ENCODE measurements at regions not wholly inside any gene's neighbourhood (a gene's known extent, or its start where the extent isn't known, plus 50 kb on each side); places are given as distances from the start of the nearest gene placed in this dataset.

GRCh38 chr6:10303608-10304506 is 111.0 kb downstream of the TFAP2A start:
- no peak for DNase-seq

GRCh38 chr6:10302566-10303235 is 112.2 kb downstream of the TFAP2A start:
- DNase-seq: no peak

- DNase-seq: no peak
Observed at GRCh38 chr6:10300071-10300470, 114.8 kb downstream of the TFAP2A start.

DNA sequence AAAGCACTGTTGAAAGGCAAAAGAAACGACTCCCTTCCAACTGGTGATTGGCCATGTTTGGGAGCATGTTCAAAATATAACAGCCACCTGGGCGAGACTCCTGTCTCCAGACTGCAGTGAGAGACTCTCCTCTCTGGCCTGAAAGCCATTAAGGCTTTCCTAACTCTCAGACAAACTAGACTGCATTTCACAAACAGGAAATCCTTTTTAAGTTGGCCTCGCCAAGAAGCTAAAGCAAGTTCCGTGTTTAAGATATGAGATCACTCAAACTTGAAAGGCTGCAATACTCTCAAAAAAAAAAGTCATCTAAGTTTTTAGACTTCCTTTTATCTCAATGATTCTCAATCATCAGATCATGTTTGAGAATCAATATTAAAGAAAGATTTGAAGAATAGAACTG is 117.0 kb downstream of the TFAP2A start:
- DNase-seq: peak; percentile 46

DNA sequence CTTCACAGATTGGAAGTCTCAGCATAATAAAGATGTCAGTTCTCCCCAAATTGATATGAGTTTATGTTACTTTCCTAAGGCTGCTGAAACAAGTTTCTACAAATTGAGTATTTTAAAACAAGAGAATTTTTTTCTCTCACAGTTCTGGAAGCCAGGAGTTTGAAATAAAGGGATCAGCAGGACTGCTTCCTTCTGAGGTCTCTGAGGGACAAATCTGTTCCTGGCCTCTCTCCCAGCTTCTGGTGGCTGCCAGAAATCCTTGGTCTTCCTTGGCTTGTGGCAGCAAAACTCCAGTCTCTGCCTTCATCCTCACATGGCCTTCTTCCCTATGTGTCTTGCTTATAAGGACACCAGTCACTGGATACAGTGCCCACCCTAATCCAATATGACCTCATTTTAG is 136.1 kb downstream of the TFAP2A start:
- no peak for DNase-seq

DNA sequence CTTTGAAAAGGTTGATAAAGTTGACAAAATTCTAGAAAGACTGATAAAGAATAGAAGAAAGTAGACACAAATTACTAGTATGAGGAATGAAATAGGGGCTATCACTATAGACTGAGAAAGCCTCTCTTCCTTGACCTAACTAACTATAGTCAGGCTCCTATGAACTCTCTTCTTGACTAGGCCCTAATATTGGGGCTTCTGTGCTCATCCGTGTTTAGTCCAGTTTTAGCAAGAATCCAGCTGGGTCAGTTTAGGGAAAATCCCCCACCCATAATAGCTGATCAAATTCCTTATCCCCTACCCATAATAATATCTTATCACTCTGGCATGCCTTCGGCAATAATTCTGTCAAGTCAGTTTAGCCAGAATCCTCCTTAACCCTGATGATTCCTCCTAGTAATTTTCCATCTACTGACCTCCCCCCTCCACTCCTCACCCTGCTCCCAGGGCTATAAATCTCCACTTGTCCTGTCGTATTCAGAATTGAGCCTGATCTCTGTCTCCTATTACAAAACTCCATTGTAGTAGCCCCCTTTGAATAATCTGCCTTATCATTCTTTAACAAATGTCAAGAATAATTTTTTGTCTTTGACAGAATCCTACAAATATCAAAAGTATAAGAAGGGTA is 138.1 kb downstream of the TFAP2A start:
- DNase-seq: peak; percentile 42

DNA sequence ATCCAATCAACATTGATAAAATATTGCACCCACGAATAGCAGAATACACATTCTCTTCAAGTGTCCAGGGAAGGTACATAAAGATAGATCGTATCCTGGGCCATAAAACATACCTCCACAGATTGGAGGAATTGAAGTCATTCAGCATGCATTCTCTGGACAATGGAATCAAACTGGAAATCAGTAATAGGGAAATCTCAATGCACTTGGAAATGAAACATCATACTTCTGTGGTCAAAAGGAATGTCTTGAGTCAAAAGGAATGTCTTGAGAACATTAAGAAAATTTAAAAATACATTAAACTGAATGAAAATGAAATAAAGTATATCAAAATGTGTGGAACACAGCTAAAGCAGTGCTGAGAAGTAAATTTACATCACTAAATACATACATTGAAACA is 138.8 kb downstream of the TFAP2A start:
- DNase-seq: peak; percentile 82

DNA sequence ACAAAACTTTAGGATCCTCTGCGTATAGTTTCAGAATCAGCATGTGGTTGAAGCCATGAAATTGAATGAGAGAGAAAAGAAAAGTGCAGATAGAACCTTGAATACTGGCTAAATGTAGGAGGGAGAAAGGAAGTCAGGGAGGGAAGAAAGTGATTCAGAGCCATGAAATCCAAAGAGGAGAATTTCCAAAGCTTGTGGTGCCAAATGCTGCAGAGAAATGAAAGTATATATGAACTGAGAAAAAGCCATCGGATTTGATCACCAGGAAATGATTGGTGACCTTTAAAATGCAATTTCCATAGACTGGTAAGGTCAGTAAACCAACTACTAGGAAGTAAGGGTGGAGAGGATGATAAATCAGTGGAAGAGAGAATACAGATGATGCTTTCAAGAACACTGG is 142.3 kb downstream of the TFAP2A start:
- DNase-seq: peak; percentile 63

DNA sequence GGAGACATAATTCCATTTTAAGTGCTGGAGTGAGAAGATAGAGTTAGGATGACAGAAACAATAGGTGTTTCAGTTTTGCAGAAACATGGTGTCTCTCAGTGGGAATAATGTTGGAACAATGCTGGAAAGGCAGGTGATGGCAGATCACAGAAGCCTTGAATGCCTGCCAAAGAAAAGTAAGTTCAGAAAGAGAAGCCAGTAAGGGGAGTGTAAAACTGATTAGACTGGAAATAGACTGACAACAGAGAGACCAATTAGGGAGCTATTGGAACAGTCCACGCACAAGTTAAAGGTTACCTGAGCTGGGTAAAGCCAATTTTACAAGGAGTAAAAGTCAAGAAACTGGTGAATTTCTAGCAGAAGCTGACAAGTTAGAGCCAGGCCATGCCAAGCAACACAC is 142.9 kb downstream of the TFAP2A start:
- DNase-seq: no peak

GRCh38 chr6:10269814-10270472 is 144.9 kb downstream of the TFAP2A start:
- peak; percentile 49 for DNase-seq

DNA sequence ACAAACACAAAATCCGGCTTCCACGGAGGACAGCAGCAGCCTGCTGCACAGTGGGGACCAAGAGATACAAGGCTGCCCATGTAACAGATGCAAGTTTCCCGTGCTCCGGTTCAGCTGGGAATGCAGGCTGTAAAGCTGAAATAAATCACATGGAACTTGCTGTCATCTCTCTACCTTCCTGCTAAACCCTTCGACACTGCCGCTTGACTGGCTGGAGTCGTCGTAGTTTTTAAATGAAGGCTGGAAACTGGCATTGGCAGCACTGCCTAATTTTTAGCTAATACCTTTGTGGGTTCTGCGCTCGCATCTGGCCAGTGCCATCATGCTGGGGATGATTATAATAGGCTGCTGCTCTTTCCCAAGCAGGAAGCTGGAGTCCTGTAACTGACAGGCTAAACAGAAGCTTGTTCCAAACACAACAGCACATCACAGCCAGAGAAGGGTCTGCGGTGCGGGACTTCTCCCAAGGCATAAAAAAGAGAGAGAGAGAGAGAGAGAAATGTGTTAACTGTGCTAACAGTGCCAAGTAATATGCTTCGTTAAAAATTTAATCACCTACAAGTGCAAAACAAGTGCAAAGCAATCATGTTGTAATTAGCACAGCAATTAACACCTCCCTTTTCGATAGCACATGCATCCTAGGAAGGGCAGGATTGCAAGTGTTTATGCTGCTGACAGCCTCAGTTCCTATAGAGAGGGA is 146.1 kb downstream of the TFAP2A start:
- DNase-seq: no peak

- DNase-seq: no peak
Observed at GRCh38 chr6:10268111-10268510, 146.8 kb downstream of the TFAP2A start.

- DNase-seq: no peak
Observed at GRCh38 chr6:10266462-10266861, 148.4 kb downstream of the TFAP2A start.

DNA sequence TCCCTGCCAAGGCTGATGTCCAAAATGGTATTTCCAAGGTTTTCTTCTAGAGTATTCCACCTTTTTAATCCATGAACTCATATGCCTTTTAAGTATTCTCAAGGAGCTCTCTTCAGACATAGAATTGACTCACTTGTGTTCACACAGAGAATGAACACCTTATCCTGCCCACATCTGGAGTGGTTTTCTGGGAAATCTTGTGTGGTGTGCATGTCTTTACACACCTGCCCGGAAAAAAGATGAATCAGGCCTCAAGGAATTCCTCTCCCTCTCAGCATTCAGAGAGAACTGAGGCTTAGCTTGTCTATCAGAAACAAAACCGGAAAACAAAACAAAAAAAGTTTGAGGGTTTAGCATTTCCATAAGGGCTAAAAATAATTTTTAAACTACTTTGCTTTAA is 148.8 kb downstream of the TFAP2A start:
- DNase-seq: no peak

- no peak for DNase-seq
Observed at GRCh38 chr6:10262505-10262904, 152.4 kb downstream of the TFAP2A start.

GRCh38 chr6:10259671-10260070 is 155.2 kb downstream of the TFAP2A start:
- DNase-seq: no peak

DNA sequence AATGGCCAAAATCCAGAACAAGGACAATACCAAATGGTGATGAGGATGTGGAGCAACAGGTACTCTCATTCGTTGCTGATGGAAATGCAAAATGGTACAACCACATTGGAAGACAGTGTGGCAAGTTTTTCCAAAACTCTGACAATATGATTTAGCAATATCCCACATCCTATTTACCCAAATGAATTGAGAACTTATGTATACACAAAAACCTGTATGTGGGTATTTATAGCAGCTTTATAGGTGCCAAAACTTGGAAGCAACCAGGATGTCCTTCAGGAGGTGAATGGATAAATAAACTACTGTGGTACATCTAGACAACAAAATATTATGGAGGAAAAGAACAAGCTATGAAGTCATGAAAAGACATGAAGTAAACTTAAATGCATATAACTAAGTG is 156.5 kb downstream of the TFAP2A start:
- no peak for DNase-seq

DNA sequence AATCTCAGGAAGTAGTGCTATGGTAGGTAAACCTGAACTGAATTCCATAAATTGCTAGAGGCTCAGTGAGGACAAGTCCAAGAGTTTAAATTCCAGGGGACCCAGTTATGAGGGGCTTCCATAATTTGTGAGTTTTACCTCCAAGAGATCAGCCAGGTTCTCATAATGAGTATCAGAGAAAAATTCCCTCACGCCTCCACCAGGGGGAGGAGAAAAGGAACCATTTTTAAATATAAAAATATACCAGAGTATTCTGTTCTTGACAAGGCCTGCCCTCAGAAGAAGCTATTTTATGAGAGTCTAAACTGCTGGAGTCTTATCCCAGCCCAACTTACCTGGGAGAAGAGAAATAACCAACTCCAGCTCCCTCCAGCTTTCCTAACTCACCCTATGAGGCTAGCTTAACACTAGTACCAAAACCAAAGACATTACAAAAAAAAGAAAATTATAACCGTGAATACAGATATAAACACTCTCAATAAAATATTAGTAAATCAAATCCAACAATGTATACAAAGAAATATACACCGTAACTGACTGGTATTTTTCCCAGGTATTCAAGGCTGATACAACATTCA is 158.7 kb downstream of the TFAP2A start:
- no peak for DNase-seq

DNA sequence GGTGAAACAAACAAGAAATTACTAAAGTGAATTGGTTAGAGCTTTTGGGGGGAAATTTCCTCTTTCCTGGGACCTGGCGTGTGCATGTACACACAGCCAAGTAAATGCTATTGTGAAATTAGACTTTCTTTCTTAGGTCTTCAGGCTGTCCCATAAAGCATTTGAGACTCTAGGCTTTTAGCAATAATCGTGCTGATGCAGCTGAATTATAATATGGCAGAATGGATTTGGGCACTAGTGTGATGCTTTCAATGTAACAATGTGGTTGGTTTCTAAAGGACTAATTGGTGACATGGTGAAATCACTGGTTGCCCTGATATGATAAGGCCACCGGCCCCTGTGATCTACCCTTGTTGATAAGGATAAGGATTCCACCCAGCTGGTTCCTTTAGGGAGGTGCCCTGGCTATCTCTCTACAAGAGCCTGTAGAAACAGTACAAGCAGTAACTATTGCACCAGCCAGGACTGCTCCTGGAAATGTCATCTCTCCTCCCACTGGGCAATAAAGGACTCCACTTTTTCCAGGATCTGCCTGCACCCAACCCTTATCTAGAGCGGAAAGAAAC is 164.1 kb downstream of the TFAP2A start:
- DNase-seq: no peak

DNA sequence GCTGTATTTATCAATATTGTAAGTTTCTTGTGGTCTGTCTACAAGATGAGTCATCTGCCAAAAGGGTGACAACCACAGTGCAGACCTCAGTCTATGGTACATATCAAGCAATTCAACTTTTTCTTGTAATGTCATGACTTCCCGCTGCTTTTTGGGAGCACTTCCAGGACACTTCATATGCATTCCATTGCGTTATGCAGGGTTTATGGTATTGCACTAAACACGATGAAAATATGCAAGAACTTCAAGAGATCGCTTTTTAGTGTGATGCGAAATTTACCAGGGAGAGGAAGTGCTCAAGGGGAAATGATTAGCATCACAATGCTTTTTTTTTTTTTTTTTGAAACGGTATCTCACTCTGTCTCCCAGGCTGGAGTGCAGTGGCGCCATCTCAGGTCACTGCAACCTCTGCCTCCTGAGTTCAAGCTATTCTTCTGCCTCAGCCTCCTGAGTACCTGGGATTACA is 166.5 kb downstream of the TFAP2A start:
- peak; percentile 98 for DNase-seq

GRCh38 chr6:10237298-10238038 is 177.4 kb downstream of the TFAP2A start:
- peak; percentile 86 for DNase-seq
